HG03280 (cell line): ENCODE measurements at regions not wholly inside any gene's neighbourhood (a gene's known extent, or its start where the extent isn't known, plus 50 kb on each side); places are given as distances from the start of the nearest gene placed in this dataset.

Source experiments
- ATAC-seq: cut with Tn5 transposase; IDR thresholded peaks from one replicate; pipeline ENCODE4 v1.9.1; 2021; ENCODE audit warnings: mild to moderate bottlenecking, moderate library complexity; ENCODE audit not compliant: unreplicated experiment

DNA sequence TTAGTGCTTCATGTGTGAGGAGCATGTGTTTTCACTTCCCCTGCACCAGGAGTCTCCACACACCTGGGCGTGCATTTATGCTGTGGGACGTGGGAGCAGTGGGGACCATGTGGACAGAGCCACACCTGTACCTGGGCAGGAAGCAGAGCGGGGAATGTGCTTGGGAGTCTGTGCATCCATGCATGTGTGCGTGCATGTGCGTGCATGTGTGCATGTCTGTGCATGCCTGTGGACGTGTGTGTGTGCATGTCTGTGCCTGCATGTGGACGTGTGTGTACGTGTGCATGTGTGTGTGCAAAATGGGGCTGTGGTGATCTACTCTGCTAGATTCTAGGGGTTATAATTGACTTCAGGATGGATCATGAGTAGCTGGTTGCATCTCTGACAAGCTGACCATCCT is 224.0 kb upstream of the GMDS start:
- no peak for ATAC-seq

DNA sequence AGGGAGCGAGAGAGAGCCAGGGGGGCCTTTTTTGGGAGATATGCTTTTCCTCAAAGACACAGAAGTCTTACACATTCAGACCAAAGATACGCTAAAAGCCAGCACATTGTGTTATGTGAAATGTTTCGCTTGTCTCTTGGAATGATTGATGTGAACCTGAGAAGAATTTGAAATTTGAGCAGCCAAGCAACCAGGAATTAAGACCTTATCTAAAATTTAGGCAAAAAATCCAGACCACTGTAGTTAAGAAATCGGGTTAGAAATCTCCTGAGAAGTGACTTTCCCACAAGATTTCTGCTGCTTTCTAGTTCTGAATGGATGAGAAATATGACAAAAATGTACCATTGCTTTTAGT is 223.2 kb upstream of the GMDS start:
- no peak for ATAC-seq

- ATAC-seq, result no peak
Observed at GRCh38 chr6:2467929-2468600, 222.7 kb upstream of the GMDS start.

DNA sequence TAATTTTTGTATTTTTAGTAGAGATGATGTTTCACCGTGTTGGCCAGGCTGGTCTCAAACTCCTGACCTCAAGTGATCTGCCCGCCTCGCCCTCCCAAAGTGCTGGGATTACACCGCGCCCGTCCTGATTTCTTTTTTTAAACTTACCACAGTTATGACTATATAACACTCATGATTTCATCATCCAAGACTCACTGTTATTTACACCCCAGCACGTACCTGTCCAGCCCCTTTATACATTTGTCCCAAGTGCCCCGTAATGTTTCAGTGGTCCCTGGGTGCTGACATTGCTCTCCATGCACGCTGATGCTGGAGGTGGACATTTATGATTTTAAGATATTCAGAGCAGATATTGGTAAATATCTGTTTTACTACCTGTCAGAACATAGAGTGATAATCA is 219.9 kb upstream of the GMDS start:
- ATAC-seq, result no peak

DNA sequence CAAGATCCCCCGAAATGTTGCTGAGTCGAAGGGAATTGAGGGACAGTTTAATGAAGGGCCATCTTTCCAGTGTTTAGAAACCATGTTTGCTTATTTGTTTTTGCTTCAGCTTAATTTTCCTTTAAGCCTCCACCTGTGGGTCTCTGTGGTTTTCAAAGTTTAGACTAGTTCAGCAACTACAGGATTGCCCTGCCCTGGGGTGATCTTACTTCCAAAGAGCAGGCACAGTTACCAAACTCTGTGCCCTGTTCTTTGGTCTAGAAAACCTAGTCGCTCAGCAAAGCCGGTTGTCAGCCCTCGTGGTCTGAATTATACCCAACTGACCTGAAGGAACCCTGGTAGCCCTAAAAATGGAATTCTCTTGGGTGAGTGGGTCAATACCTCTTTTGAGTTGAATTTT is 219.2 kb upstream of the GMDS start:
- ATAC-seq, result no peak

- ATAC-seq, result no peak
Observed at GRCh38 chr6:2462831-2463230, 217.4 kb upstream of the GMDS start.

GRCh38 chr6:2460216-2460745 is 214.9 kb upstream of the GMDS start:
- no peak for ATAC-seq

GRCh38 chr6:2454180-2454579 is 208.8 kb upstream of the GMDS start:
- ATAC-seq, result no peak

DNA sequence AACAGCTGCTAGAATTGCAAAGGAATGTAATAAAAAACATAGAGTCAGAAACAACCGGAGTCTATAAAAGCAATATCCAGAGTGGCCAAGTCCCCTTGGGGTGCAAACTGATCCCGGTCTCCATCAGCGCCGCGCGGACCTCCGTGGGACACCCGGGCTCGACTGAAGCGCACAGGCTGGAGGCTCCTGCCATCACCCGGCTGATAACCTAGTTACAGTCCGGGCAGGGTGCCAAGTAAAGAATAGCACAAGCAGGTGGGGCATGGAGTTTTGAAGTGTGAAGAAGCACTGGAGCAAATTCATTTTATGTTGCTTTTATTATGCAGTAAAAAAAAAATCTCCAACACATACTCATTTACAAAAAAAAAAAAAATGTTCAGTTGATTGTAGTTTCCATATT is 205.1 kb upstream of the GMDS start:
- ATAC-seq, result no peak

DNA sequence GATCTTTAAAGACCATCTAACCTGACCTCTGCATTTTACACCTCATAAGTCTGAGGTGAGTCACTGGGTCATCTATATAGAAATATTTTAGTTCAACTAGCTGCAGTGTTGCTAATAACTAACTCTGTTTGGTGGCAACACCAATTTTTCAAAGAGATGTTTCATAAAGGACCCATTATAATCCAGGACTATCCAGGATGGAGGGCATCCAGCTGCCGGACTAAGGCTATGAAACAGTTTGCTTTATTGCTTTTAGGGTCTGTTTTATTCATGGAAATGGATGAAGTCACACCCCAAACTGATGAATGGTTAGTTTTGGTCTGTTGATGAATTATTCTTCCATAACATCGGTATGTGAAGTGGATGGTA is 204.2 kb upstream of the GMDS start:
- ATAC-seq, result no peak

DNA sequence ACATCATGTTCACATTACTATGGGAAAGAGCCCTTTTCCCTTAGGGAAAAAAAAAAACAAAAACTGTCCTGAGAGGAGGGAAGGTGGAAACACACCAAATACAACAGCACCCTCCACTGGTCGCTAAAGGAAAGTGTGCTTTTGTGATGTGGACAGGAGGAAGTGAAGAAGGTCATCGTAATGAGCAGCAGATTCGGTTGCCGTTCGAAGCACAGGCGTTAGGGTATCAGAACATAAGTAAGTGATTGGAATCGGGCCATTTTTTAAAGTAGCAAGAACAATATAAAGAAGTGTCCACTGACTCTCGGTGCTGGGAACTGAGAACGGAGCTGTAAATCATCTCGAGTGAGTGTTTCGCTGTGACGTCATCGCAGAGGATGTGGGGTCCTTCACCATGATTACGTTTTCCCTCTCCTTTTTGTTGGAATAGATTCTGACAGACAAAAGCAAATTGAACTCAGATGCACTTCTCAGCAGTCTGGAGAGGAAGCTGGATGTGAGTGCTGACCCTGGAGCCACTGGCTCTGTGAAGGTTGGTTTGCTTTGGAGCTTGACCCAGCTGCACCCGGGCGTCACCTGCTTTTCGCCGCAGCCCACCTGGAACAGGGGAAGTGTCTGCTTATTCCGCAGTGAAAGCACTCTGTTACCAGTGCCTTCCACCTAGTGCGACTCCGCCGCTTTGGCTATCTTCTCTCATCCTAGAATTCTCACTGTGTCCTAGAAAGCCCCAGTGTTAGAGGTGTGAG is 203.6 kb upstream of the GMDS start:
- no peak for ATAC-seq

- no peak for ATAC-seq
Observed at GRCh38 chr6:2447931-2448330, 202.5 kb upstream of the GMDS start.

DNA sequence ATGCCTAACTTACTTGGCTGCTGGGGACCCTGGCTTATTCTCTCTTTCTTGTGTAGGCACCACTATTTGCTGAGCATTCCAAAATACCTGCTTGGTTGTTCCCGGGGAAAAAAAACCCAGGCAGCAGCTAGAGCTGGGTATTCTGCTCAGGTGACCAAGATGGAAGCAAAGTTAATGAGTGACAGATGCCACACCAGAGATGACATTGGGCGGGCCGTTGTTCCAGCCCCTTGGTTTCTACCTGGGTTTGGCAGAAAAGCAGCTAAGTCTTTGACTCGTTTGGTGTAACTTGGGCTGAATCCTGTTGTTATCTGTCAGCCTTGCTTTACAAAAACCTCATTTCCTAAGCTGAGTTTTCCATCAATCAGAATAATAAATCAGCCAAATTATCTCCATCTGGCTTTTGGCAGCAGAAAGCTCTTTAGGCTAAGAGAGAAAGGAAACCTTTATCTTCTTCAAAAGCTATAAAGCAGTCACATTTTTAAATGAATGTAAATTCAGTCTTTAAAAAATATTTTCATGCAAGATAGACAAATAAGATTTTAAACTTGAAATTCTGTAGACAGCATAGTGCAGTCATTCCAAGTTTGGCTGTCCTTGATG is 202.0 kb upstream of the GMDS start:
- no peak for ATAC-seq

DNA sequence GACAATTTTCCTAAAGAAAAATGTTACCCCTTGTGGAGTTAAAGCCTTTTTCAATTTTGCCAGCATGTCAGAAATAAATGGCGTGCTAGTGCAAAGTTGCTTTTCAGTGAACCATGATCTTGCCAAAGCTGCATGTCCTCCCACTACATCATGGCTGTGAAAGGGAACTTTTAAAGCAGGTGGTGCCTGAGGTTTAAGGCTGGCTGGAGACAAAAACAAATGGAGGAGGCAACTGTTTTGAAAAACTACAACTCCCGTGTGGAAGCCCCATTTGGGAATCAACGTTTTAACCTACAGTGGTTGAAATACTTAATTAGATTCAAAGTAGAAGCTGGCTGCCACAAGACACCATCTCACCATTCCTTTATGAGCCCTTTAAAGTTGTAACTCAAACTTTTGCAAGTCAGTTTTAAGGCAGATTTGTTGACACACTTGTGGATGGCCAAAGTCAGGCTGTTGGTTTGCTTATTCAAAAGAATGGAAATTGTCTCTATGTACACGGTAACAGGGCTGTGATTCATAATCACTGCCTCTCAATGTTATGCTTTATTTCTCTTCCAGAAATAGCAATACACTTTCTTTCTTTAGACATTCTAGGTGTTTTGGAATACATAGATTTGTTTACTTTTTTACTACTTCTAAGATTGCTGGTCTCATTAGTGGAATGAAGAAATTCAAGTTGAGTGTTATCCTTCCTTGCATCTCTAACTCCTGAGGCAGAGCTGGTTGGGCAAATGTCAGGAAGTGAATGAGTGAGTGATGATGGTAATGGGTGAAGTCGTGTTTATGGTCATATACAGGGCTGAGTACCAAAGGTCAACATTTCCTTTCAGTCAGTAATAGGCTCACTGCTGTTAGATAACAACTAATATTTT is 196.4 kb upstream of the GMDS start:
- no peak for ATAC-seq

DNA sequence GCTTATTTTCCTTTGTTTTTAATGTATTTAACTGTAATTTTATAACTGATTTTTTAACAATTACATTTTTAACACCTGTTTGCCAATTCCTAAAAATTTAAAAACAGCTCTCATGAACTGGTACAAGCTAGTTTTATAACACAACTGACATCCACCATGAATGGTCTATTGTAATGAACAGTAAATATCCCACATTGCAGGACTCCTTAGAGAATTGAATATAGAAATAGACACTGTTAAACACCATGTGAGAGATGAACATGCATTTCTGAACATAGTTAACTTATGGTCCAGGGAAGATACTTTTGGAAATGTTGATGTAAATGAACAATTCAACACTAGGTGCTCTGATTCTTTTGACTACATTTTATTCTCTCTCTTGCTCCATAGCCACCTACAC is 195.1 kb upstream of the GMDS start:
- no peak for ATAC-seq

DNA sequence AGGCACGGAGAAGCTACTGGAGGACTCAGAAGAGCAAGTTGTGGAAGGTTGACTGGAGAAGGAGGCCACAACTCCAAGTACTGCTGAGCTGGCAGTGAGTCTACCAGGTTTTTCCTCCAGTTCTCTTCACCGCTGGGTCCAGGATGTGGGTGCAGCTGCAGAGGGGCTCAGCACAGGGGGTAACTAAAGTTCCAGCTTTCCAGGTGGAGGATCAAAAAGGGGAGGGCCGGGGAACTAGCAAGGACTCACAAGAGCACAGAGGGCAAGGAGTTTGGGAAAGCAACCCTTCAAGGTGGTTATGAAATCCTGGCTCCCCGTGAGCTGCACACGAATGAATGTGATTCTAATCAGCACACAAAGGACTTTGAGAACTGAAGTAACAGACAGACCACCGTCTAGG is 194.2 kb upstream of the GMDS start:
- ATAC-seq, result no peak

DNA sequence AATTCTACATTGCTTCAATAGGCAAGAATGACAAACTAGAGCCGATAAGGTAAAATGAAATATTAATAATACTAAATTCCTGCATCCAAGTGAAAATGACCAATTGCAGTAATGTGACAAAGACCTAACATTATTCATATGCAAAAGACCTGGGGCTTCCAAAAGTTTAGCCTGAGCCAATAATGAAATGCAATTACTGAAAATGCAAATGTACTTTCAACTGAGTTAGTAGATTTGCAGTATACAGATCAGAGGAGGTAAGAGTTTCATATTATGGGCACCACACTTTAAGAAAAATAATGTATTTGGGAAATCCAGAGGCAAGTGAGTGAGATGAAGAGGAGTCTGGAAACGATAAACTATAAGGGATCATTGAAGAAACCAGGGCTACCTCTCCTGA is 193.7 kb upstream of the GMDS start:
- ATAC-seq, result no peak

DNA sequence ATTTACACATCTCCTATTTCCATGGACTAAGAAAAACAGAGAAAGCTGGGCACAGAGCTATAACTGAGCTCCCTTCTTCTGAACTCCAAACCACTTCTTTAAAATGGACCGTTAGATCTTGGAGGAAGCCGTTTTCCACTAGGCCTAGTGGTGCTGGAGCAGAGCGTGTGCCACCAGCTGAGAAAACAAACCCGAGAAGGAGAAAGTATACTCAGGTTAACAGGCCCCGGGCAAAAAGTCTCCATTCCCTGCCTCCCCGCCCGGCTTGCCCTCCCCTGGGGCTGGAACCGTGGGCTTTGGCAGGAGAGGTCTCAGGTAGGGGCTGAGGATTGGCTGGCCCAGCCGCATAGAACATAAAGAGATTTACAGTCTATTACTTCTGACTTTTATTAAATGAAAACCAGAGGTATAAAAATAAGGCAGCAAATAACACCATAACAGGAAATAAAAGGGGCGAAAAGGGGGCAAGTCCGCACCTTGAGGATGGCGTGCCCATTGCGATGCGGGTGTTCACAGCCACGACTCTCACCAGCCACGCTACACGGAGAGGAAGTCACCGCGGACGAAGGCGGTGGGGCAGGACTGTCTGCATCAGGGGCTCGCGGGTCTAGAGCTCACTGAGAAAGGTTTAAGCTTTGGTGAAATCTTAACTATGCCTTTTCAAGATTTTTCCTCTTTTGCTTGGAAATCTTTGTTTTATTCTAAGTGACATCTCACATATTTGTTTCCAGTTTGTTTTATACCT is 191.2 kb upstream of the GMDS start:
- no peak for ATAC-seq

DNA sequence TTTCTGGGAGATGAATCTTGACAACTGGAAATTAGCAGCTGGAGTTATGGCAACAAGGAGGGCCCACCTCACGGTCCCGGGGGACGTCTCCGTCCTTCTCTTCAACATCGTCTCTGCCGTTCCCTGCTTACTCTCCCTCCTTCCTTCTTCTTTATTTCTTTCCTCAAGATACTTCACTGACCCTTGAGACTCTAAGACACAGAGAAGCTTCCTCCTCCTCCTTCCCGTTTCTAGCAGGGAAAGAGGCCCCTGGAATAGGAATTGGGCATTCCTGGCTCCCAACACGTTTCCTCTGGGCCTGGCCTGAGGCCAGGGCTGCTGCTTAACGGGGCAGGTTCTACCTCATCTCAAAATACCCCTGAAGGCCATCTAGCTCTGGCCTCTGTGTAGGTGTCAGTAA is 189.9 kb upstream of the GMDS start:
- ATAC-seq, result no peak

DNA sequence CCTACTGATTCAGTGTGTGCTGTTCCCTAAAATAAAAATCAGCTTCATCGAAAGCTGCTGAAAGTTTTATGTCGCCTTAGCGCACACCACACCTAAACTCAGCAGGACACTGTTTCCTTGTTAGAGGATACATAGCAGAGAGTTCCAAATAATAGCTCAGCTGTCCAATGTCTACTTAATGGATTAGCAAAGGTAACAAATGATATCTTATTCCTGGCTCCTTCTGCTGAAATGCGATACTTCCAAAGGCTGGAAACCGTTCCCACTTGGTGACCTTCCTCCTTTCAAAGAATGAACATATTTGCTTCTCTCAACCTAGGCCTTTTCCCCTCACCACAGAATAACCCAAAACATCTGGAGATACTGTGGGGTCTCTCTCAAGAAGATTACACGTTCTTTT is 189.5 kb upstream of the GMDS start:
- no peak for ATAC-seq

GRCh38 chr6:2434116-2434515 is 188.7 kb upstream of the GMDS start:
- ATAC-seq, result no peak
